Mucosa of stomach (tissue), 1 donor: ENCODE measurements at regions not wholly inside any gene's neighbourhood (a gene's known extent, or its start where the extent isn't known, plus 50 kb on each side); places are given as distances from the start of the nearest gene placed in this dataset.

Experiments used
- H3K27me3 ChIP-seq: one replicate; pipeline ENCODE4 v1.7.0; 2013; ENCODE audit warnings: mild to moderate bottlenecking, low read length; ENCODE audit not compliant: control insufficient read depth, insufficient read depth
- H3K36me3 ChIP-seq: one replicate; pipeline ENCODE4 v1.7.0; 2013; ENCODE audit warnings: low read length; ENCODE audit not compliant: control insufficient read depth, insufficient read depth
- H3K4me1 ChIP-seq: one replicate; pipeline ENCODE4 v1.7.0; 2013; ENCODE audit warnings: mild to moderate bottlenecking, low read length; ENCODE audit not compliant: control insufficient read depth, insufficient read depth
- H3K4me3 ChIP-seq: one replicate; pipeline ENCODE4 v1.7.0; 2013; ENCODE audit warnings: low read length
- H3K9ac ChIP-seq: one replicate; pipeline ENCODE4 v1.7.0; 2013; ENCODE audit warnings: mild to moderate bottlenecking, low read length, moderate library complexity
- H3K9me3 ChIP-seq: one replicate; pipeline ENCODE4 v1.7.0; 2013; ENCODE audit warnings: mild to moderate bottlenecking, low read length, moderate library complexity; ENCODE audit not compliant: control insufficient read depth
- donor health status: Pancreatic carcinoma.

GRCh38 chr15:70164156-70164900 is 66.6 kb upstream of the TLE3 start:
- Histone ChIP-seq H3K9ac (no peak overlapping the region), H3K9me3 (no peaks in the 10 kb centered on the region), H3K4me3 (no peak overlapping the region), H3K27me3 (peaks cover 2% of the 10 kb centered on the region), H3K4me1 (peaks cover 22% of the 10 kb centered on the region), H3K36me3 (no peaks in the 10 kb centered on the region)

- peaks cover 20% of the 10 kb centered on the region for H3K4me1 ChIP-seq
- no peak overlapping the region for H3K4me3 ChIP-seq
- peaks cover 3% of the 10 kb centered on the region for H3K27me3 ChIP-seq
- H3K36me3 ChIP-seq: no peaks in the 10 kb centered on the region
- H3K9me3 ChIP-seq: no peaks in the 10 kb centered on the region
- no peak overlapping the region for H3K9ac ChIP-seq
These were observed 63.3 kb upstream of the TLE3 start for GRCh38 chr15:70160803-70161565.

GRCh38 chr15:70160267-70160666 is 62.5 kb upstream of the TLE3 start:
- H3K9ac ChIP-seq: no peak overlapping the region
- H3K36me3 ChIP-seq: no peaks in the 10 kb centered on the region
- no peak overlapping the region for H3K4me3 ChIP-seq
- H3K27me3 ChIP-seq: peaks cover 3% of the 10 kb centered on the region
- peaks cover 15% of the 10 kb centered on the region for H3K4me1 ChIP-seq
- H3K9me3 ChIP-seq: no peaks in the 10 kb centered on the region

GRCh38 chr15:70159713-70160009 is 61.9 kb upstream of the TLE3 start:
- Histone ChIP-seq H3K36me3 (no peaks in the 10 kb centered on the region), H3K4me1 (peaks cover 15% of the 10 kb centered on the region), H3K27me3 (peaks cover 3% of the 10 kb centered on the region), H3K4me3 (no peak overlapping the region), H3K9ac (no peak overlapping the region), H3K9me3 (no peaks in the 10 kb centered on the region)

- Histone ChIP-seq H3K4me3 (no peak overlapping the region), H3K4me1 (peaks cover 18% of the 10 kb centered on the region), H3K9me3 (no peaks in the 10 kb centered on the region), H3K9ac (no peak overlapping the region), H3K36me3 (no peaks in the 10 kb centered on the region), H3K27me3 (peaks cover 3% of the 10 kb centered on the region)
These were observed 61.4 kb upstream of the TLE3 start for GRCh38 chr15:70159001-70159712.

- no peaks in the 10 kb centered on the region for H3K36me3 ChIP-seq
- H3K4me1 ChIP-seq: peaks cover 18% of the 10 kb centered on the region
- H3K27me3 ChIP-seq: peaks cover 3% of the 10 kb centered on the region
- no peak overlapping the region for H3K4me3 ChIP-seq
- H3K9ac ChIP-seq: no peak overlapping the region
- no peaks in the 10 kb centered on the region for H3K9me3 ChIP-seq
These were observed 60.7 kb upstream of the TLE3 start for GRCh38 chr15:70158309-70159000.

- Histone ChIP-seq H3K9me3 (no peaks in the 10 kb centered on the region), H3K9ac (no peak overlapping the region), H3K36me3 (no peaks in the 10 kb centered on the region), H3K4me1 (peaks cover 18% of the 10 kb centered on the region), H3K4me3 (no peak overlapping the region), H3K27me3 (peaks cover 3% of the 10 kb centered on the region)
These were observed 59.1 kb upstream of the TLE3 start for GRCh38 chr15:70156671-70157271.

GRCh38 chr15:70154718-70155347 is 57.1 kb upstream of the TLE3 start:
- Histone ChIP-seq H3K4me3 (no peak overlapping the region), H3K36me3 (no peaks in the 10 kb centered on the region), H3K9me3 (no peaks in the 10 kb centered on the region), H3K9ac (no peak overlapping the region), H3K4me1 (peaks cover 16% of the 10 kb centered on the region), H3K27me3 (peaks cover 3% of the 10 kb centered on the region)

GRCh38 chr15:70153921-70154717 is 56.4 kb upstream of the TLE3 start:
- H3K9ac ChIP-seq: no peak overlapping the region

GRCh38 chr15:70152070-70152480 is 54.4 kb upstream of the TLE3 start:
- no peaks in the 10 kb centered on the region for H3K36me3 ChIP-seq
- no peak overlapping the region for H3K4me3 ChIP-seq
- H3K4me1 ChIP-seq: peaks cover 10% of the 10 kb centered on the region
- no peaks in the 10 kb centered on the region for H3K9me3 ChIP-seq
- no peak overlapping the region for H3K9ac ChIP-seq
- no peaks in the 10 kb centered on the region for H3K27me3 ChIP-seq

More at GRCh38 chr15:70153921-70154717, 56.4 kb upstream of the TLE3 start:
- H3K4me1 ChIP-seq: peaks cover 10% of the 10 kb centered on the region
- no peaks in the 10 kb centered on the region for H3K27me3 ChIP-seq
- H3K4me3 ChIP-seq: no peak overlapping the region
- no peaks in the 10 kb centered on the region for H3K36me3 ChIP-seq
- H3K9me3 ChIP-seq: no peaks in the 10 kb centered on the region

- Histone ChIP-seq H3K36me3 (no peaks in the 10 kb centered on the region), H3K9ac (no peak overlapping the region), H3K4me3 (no peak overlapping the region), H3K9me3 (no peaks in the 10 kb centered on the region), H3K27me3 (no peaks in the 10 kb centered on the region), H3K4me1 (peaks cover 10% of the 10 kb centered on the region)
These were observed 53.7 kb upstream of the TLE3 start for GRCh38 chr15:70151462-70151861.
